Endothelial cell of umbilical vein (primary cell): ENCODE measurements at regions not wholly inside any gene's neighbourhood (a gene's known extent, or its start where the extent isn't known, plus 50 kb on each side); places are given as distances from the start of the nearest gene placed in this dataset.
A peak's percentile ranks its signal among the peaks of the same experiment; 100 is the strongest.

Experiments
- EZH2 ChIP-seq: IDR thresholded peaks from 2 replicates; pipeline ENCODE4 v1.6.1; 2012; ENCODE audit warnings: borderline replicate concordance, low read depth, mild to moderate bottlenecking, moderate library complexity, low read length, inconsistent platforms; ENCODE audit not compliant: severe bottlenecking
- FOS ChIP-seq: IDR thresholded peaks from 2 replicates; pipeline ENCODE4 v1.6.1; 2011; ENCODE audit warnings: mild to moderate bottlenecking, low read length, moderate library complexity, borderline replicate concordance; ENCODE audit not compliant: insufficient read depth
- GATA2 ChIP-seq: IDR thresholded peaks from 2 replicates; pipeline ENCODE4 v1.7.0; 2011; ENCODE audit warnings: low read depth, mild to moderate bottlenecking, moderate library complexity, mixed read lengths, low read length; ENCODE audit not compliant: insufficient read length, insufficient read depth
- JUN ChIP-seq: IDR thresholded peaks from 2 replicates; pipeline ENCODE4 v1.6.1; 2011; ENCODE audit warnings: borderline replicate concordance, low read depth; ENCODE audit not compliant: insufficient read length, insufficient read depth
- MYC ChIP-seq: IDR thresholded peaks from one replicate; pipeline ENCODE4 v1.6.1; 2011; ENCODE audit warnings: mild to moderate bottlenecking, low read depth, low read length
- POLR2A ChIP-seq: IDR thresholded peaks from 2 replicates; pipeline ENCODE4 v1.6.1; 2012; ENCODE audit warnings: low read depth, mild to moderate bottlenecking, control low read depth, low read length
- POLR2AphosphoS5 ChIP-seq: IDR thresholded peaks from 2 replicates; pipeline ENCODE4 v1.6.1; 2012; ENCODE audit warnings: low read depth, mild to moderate bottlenecking, control low read depth, low read length, moderate library complexity; ENCODE audit not compliant: insufficient read depth
- TF ChIP-seq, protein P1 (sequence below), 2 donors: IDR thresholded peaks; 1 replicate in 1 of 2; 2 replicates in 1 of 2; pipeline ENCODE4 v1.5.1; 2011; ENCODE audit warnings: low read length in 2 of 2, mild to moderate bottlenecking in 2 of 2, moderate library complexity in 2 of 2, control low read depth in 1 of 2, inconsistent platforms in 1 of 2, low read depth in 1 of 2; ENCODE audit not compliant: insufficient read depth in 1 of 2; ENCODE audit errors: extremely low read depth in 1 of 2
- TF ChIP-seq, protein P2 (sequence below): IDR thresholded peaks from 2 replicates; pipeline ENCODE4 v1.6.1; 2011; ENCODE audit not compliant: insufficient read depth, insufficient read length

DNA sequence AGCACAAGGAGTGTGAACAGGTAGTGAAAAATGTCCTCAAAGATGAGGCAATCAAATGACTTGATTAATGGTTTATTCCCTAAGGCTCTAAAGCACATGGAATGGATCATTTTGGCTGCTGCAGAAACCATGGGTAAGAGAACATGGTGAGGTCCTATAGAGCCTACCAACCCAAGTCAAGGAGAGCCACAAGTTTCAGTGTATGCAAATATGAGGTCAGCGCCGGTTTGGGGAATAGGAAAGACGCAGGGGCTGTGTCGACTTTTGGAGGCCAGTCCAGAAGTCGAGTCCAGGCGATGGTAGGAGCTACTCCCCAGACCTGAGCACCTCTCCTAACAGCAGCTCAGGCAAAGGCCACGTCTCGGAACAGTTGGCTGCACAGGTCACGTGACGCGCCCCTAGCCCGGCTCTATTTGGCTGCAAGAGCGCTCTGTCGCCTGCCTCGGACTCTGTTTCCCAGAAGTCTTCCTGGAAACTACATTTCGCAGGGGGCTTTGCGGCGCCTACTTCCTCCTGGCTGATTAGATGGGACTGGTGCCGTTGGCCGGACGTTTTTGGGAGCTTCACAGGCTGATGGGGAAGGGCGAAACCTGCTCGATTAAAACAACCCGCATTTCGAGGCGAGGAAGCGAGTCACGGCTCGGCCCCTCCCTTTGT, 74.4 kb upstream of the CHD6 start:
- TF ChIP-seq, protein P1, sequence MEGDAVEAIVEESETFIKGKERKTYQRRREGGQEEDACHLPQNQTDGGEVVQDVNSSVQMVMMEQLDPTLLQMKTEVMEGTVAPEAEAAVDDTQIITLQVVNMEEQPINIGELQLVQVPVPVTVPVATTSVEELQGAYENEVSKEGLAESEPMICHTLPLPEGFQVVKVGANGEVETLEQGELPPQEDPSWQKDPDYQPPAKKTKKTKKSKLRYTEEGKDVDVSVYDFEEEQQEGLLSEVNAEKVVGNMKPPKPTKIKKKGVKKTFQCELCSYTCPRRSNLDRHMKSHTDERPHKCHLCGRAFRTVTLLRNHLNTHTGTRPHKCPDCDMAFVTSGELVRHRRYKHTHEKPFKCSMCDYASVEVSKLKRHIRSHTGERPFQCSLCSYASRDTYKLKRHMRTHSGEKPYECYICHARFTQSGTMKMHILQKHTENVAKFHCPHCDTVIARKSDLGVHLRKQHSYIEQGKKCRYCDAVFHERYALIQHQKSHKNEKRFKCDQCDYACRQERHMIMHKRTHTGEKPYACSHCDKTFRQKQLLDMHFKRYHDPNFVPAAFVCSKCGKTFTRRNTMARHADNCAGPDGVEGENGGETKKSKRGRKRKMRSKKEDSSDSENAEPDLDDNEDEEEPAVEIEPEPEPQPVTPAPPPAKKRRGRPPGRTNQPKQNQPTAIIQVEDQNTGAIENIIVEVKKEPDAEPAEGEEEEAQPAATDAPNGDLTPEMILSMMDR (IDR thresholded peaks at IDR 0.05; ENCODE audit: extremely low read depth in 1 of 2, insufficient read depth in 1 of 2, low read depth in 1 of 2, low read length in 2 of 2) = no peak
- TF ChIP-seq POLR2AphosphoS5 (no peak), POLR2A (no peak), EZH2 (no peak), MYC (no peak), GATA2 (no peak), JUN (no peak), FOS (no peak)
- TF ChIP-seq, protein P2, sequence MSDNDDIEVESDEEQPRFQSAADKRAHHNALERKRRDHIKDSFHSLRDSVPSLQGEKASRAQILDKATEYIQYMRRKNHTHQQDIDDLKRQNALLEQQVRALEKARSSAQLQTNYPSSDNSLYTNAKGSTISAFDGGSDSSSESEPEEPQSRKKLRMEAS = peak; percentile 49
